Kidney (tissue), 13 donors: ENCODE measurements at regions not wholly inside any gene's neighbourhood (a gene's known extent, or its start where the extent isn't known, plus 50 kb on each side); places are given as distances from the start of the nearest gene placed in this dataset.
"Not testable (repeated sequence)": the region's sequence is repeated elsewhere in the genome, so short reads cannot be mapped to it uniquely, and the experiment has no call there.

Source experiments
- DNase-seq, 5 donors: peaks; one replicate each; pipeline ENCODE4 v3.0.0-alpha.2; 2013 to 2020
- FAIRE-seq: peaks from 2 replicates; lab custom pipeline; 2012; peaks lifted over from hg19 to GRCh38; lab: Jason Lieb, UNC
- H3K27ac ChIP-seq, 2 donors: one replicate each; pipeline ENCODE4 v1.7.0; 2013; ENCODE audit warnings: low read depth in 2 of 2, low read length in 2 of 2, inconsistent platforms in 1 of 2
- H3K27me3 ChIP-seq: one replicate; pipeline ENCODE4 v1.7.1; 2013; ENCODE audit warnings: low read length, inconsistent platforms; ENCODE audit not compliant: control insufficient read depth, insufficient read depth
- H3K36me3 ChIP-seq, 3 donors: one replicate each; pipeline versions ENCODE4 v1.7.0 to v1.7.1; 2013; ENCODE audit warnings: low read length in 3 of 3, control low read depth in 1 of 3, inconsistent platforms in 1 of 3; ENCODE audit not compliant: insufficient read depth in 3 of 3, control insufficient read depth in 2 of 3
- H3K4me1 ChIP-seq, 3 donors: one replicate each; pipeline versions ENCODE4 v1.7.0 to v1.7.1; 2013; ENCODE audit warnings: low read length in 3 of 3, inconsistent platforms in 1 of 3, low read depth in 1 of 3; ENCODE audit not compliant: control insufficient read depth in 2 of 3, insufficient read depth in 2 of 3
- H3K4me3 ChIP-seq, 3 donors: one replicate each; pipeline versions ENCODE4 v1.7.0 to v1.8.1; 2013; ENCODE audit warnings: low read length in 3 of 3, control low read depth in 1 of 3, inconsistent platforms in 1 of 3
- H3K9ac ChIP-seq, 3 donors: one replicate each; pipeline versions ENCODE4 v1.7.0 to v1.7.1; 2013; ENCODE audit warnings: low read length in 3 of 3, control low read depth in 1 of 3, inconsistent platforms in 1 of 3
- H3K9me3 ChIP-seq, 3 donors: one replicate each; pipeline versions ENCODE4 v1.7.0 to v1.7.1; 2013; ENCODE audit warnings: low read length in 3 of 3, control low read depth in 1 of 3, inconsistent platforms in 1 of 3; ENCODE audit not compliant: control insufficient read depth in 2 of 3, insufficient read depth in 1 of 3
- intact Hi-C: fragments of 100-400 bp; cut with DNase I; formaldehyde crosslinking; loops from one replicate; pipeline ENCODE4 v1.11.1; 2022
- TF ChIP-seq, protein P1 (sequence below): IDR thresholded peaks from 3 replicates; pipeline ENCODE4 v1.5.1; 2012; ENCODE audit warnings: mild to moderate bottlenecking, moderate library complexity, borderline replicate concordance; ENCODE audit not compliant: insufficient read depth; ENCODE audit errors: extremely low read depth
- donor health status: control.
- donor health status: control.
- donor health status: control.
- donor health status: control.
- donor health status: control.
- donor health status: DM: yes; HTN: yes; CAD: no.
- donor health status: Normal renal cell carcinoma (clear cell type).

DNA sequence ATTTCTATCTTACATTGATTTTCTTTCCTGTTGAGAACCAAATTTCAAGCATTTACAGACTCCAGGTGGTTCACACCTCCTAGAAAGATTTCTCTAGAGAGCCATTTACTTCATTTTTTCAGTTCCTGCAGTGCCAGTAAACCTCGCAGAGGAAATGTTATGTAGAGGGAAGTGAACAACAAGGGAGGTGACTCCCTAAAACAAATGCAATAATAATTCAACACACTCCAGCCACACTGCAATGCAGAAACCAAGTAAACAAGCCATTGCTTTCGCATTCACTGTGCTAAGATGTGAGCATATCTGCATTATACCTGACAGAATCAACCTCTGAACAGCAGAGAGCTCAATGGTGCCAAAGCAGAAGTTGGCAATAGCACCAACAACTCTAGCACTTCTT lies 215.1 kb downstream of the RBM26 start:
- TF ChIP-seq, protein P1, sequence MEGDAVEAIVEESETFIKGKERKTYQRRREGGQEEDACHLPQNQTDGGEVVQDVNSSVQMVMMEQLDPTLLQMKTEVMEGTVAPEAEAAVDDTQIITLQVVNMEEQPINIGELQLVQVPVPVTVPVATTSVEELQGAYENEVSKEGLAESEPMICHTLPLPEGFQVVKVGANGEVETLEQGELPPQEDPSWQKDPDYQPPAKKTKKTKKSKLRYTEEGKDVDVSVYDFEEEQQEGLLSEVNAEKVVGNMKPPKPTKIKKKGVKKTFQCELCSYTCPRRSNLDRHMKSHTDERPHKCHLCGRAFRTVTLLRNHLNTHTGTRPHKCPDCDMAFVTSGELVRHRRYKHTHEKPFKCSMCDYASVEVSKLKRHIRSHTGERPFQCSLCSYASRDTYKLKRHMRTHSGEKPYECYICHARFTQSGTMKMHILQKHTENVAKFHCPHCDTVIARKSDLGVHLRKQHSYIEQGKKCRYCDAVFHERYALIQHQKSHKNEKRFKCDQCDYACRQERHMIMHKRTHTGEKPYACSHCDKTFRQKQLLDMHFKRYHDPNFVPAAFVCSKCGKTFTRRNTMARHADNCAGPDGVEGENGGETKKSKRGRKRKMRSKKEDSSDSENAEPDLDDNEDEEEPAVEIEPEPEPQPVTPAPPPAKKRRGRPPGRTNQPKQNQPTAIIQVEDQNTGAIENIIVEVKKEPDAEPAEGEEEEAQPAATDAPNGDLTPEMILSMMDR: no peak
- Histone ChIP-seq H3K9me3 (no peaks in the 10 kb centered on the region), H3K4me3 (no peak overlapping the region), H3K27ac (no peak overlapping the region), H3K4me1 (no peaks in the 10 kb centered on the region), H3K9ac (no peak overlapping the region), H3K36me3 (no peaks in the 10 kb centered on the region), H3K27me3 (no peaks in the 10 kb centered on the region)
- DNase-seq: no peak
- no peak for FAIRE-seq
- intact Hi-C loops: no loop called here

DNA sequence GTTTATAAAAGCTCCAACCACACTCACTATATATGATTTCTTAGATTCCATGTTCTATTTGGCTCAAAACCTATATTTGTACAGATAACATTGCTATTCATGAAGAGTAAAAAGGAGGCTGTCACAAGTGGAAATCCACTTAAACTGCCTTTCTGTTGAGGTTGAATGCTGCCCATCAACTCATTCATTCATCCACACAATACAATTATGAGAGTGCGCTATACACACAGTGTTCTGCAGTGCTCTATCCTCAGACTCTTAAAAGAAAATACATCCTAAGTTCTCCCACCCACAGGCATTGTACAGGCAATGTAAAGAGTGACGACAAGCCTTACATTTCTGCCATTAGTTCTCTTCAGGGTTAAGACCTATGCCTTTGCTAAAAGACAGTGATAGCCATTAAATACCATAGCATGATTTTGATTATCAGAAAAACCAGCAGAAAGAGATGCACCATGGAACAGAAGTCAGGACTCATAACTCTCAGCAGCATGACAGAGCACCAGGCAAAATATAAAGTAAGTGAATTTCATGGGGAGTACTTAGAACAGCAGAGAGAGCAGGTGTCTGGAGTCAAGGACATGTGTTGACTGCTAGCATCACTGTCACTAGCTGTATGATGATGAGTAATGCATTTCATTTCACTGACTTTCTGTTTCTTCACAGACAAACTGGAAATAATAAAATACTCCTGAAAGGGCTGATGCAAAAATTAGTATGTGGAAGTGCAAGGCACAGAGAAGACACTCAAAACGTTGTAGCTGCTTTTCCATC lies 218.0 kb downstream of the RBM26 start:
- Histone ChIP-seq H3K27ac (no peak overlapping the region), H3K4me1 (no peaks in the 10 kb centered on the region), H3K4me3 (no peak overlapping the region), H3K9me3 (no peaks in the 10 kb centered on the region), H3K9ac (no peak overlapping the region), H3K36me3 (no peaks in the 10 kb centered on the region), H3K27me3 (no peaks in the 10 kb centered on the region)
- FAIRE-seq (no peak), DNase-seq (no peak)
- TF ChIP-seq, protein P1: no peak
- intact Hi-C loops: no loop called here

DNA sequence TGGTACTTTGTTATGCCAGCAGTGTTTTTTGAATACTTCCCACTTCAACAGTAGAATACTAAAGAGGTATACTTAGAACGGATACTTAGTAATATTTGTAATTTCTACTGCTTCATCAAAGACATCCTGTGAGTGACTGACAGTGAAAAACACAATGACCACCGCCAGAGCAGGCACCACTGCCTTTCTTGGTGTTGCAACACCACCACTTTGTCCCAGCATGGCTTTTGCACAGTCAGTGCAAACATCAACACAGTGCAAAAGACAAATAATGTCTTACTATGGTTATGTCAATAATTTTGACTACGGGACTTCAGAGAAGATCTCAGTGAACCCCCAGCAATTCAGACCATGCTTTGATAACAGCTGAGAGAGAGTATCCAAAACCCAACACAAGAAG lies 220.5 kb downstream of the RBM26 start:
- FAIRE-seq: no peak
- Histone ChIP-seq H3K27me3 (no peaks in the 10 kb centered on the region), H3K27ac (no peak overlapping the region), H3K36me3 (no peaks in the 10 kb centered on the region), H3K9ac (no peak overlapping the region), H3K9me3 (no peaks in the 10 kb centered on the region), H3K4me1 (no peaks in the 10 kb centered on the region), H3K4me3 (no peak overlapping the region)
- intact Hi-C loops: no loop called here
- TF ChIP-seq, protein P1: no peak
- DNase-seq: no peak

DNA sequence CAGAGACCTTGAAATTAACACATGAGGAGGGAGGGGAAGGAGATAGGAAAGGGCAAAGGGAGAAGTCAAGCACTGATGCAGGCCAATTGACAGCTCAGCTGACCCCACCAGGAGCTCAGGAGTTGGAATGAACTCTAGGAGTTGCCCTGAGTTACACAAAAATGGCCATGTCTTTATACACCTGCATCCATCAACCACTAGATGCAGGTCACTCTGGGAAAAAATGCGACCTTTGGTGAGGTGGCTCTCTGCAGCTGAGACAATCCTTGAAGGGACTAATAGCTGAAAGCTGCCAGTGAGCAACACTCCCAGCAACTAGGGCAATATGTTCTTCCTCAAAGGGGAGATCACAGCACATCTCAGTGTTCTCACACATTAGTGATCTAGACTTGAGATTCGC lies 222.8 kb downstream of the RBM26 start:
- Histone ChIP-seq H3K27me3 (no peaks in the 10 kb centered on the region), H3K9me3 (no peaks in the 10 kb centered on the region), H3K9ac (no peak overlapping the region), H3K27ac (no peak overlapping the region), H3K4me1 (no peaks in the 10 kb centered on the region), H3K4me3 (no peak overlapping the region), H3K36me3 (no peaks in the 10 kb centered on the region)
- intact Hi-C loops: no loop called here
- TF ChIP-seq, protein P1: no peak
- no peak for FAIRE-seq
- DNase-seq: no peak

DNA sequence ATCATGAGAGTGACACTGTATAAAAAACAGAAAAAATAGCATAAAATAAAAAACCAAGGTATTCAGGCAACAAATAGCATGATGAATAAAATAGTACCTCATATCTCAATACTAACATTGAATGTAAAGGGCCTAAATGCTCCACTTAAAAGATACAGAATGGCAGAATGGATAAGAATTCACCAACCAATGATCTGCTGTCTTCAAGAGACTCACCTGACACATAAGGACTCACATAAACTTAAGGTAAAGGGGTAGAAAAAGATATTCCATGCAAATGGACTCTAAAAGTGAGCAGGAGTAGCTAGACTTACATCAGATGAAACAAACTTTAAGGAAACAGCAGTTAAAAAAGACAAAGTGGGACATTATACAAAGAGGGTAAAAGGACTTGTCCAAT lies 232.4 kb downstream of the RBM26 start:
- H3K9me3 ChIP-seq: peaks cover 0 to 13% (median 0%) of the 10 kb centered on the region in 3 donors
- H3K27ac ChIP-seq, FAIRE-seq, DNase-seq, H3K9ac ChIP-seq, intact Hi-C loops, H3K4me3 ChIP-seq, H3K4me1 ChIP-seq, H3K27me3 ChIP-seq, H3K36me3 ChIP-seq: not testable (repeated sequence)
